PC-9 (cell line): ENCODE measurements at regions not wholly inside any gene's neighbourhood (a gene's known extent, or its start where the extent isn't known, plus 50 kb on each side); places are given as distances from the start of the nearest gene placed in this dataset.

Experiments
- BruUV-seq: library from RNA; stranded (reverse); fragments of 400-500 nt; replicated peaks from 2 replicates; lab custom pipeline; 2021; lab: Mats Ljungman, UMichigan
- CTCF ChIA-PET: fragments of 300-600 bp; sonication (Branson Sonifier 250); formaldehyde crosslinking; loops from one replicate; lab custom pipeline; 2022; ENCODE audit warnings: antibody characterized with exemption; lab: Charles Lee
- POLR2A ChIA-PET: fragments of 300-600 bp; sonication (Branson Sonifier 250); formaldehyde crosslinking; loops from one replicate; lab custom pipeline; 2022; ENCODE audit warnings: antibody characterized with exemption; ENCODE audit not compliant: unreplicated experiment; lab: Charles Lee
- DNase-seq, 2 experiments: peaks; one replicate each; pipeline versions ENCODE4 v3.0.0 to v3.0.0-alpha.2; 2015 to 2022; ENCODE audit warnings: mixed read lengths in 1 of 2
- H2AFZ ChIP-seq: fragments of 200-600 bp; sonication (generic); 2 replicates; pipeline ENCODE4 v1.8.1; 2017; ENCODE audit warnings: antibody characterized with exemption
- H3F3A ChIP-seq: fragments of 200-600 bp; sonication (generic); 2 replicates; pipeline ENCODE4 v1.8.1; 2017; ENCODE audit warnings: antibody characterized with exemption, mild to moderate bottlenecking, low read depth; ENCODE audit not compliant: insufficient read depth
- H3K27ac ChIP-seq: fragments of 200-600 bp; sonication (generic); 2 replicates; pipeline ENCODE4 v1.6.1; 2016; ENCODE audit warnings: mixed run types
- H3K27me3 ChIP-seq: fragments of 200-600 bp; sonication (generic); 2 replicates; pipeline ENCODE4 v1.6.1; 2016; ENCODE audit warnings: low read depth, mixed run types; ENCODE audit not compliant: insufficient read depth
- H3K36me3 ChIP-seq: fragments of 200-600 bp; sonication (generic); 2 replicates; pipeline ENCODE4 v1.6.1; 2016; ENCODE audit warnings: low read depth, mixed run types
- H3K4me1 ChIP-seq: fragments of 200-600 bp; sonication (generic); replicated peaks from 2 replicates; pipeline ENCODE4 v1.6.1; 2016; ENCODE audit warnings: mixed run types; ENCODE audit not compliant: insufficient read depth
- H3K4me2 ChIP-seq: fragments of 200-600 bp; sonication (generic); 2 replicates; pipeline ENCODE4 v1.6.1; 2017; ENCODE audit warnings: mixed run types
- H3K4me3 ChIP-seq: fragments of 200-600 bp; sonication (generic); 2 replicates; pipeline ENCODE4 v1.6.1; 2016; ENCODE audit warnings: mixed run types
- H3K79me2 ChIP-seq: fragments of 200-600 bp; sonication (generic); 2 replicates; pipeline ENCODE4 v1.6.1; 2017; ENCODE audit warnings: low read depth, mixed run types
- H3K9me2 ChIP-seq: fragments of 200-600 bp; sonication (generic); 2 replicates; pipeline ENCODE4 v1.8.1; 2017; ENCODE audit warnings: mild to moderate bottlenecking; ENCODE audit not compliant: insufficient read depth
- H3K9me3 ChIP-seq: fragments of 200-600 bp; sonication (generic); 2 replicates; pipeline ENCODE4 v1.8.1; 2016; ENCODE audit warnings: low read depth; ENCODE audit not compliant: insufficient read depth
- H4K20me1 ChIP-seq: fragments of 200-600 bp; sonication (generic); 2 replicates; pipeline ENCODE4 v1.8.1; 2017; ENCODE audit not compliant: insufficient read depth
- CTCF ChIP-seq: fragments of 200-600 bp; sonication (generic); conservative IDR thresholded peaks from 2 replicates; pipeline ENCODE4 v1.6.1; 2017; ENCODE audit warnings: mixed run types, antibody characterized with exemption, mild to moderate bottlenecking, moderate library complexity
- EZH2 ChIP-seq: fragments of 200-600 bp; sonication (generic); IDR thresholded peaks from 2 replicates; pipeline ENCODE4 v1.8.0; 2017; ENCODE audit warnings: antibody characterized with exemption, low read depth
- intact Hi-C: fragments of 100-400 bp; cut with micrococcal nuclease; formaldehyde crosslinking; loops from one replicate; pipeline ENCODE4 v1.10.0; 2022; ENCODE audit not compliant: unreplicated experiment

GRCh38 chr14:97361958-97362357, 564.8 kb downstream of the VRK1 start:
- intact Hi-C loops: no loop called here
- Histone ChIP-seq H3K9me2 (no peaks in the 10 kb centered on the region), H2AFZ (no peak overlapping the region), H3K36me3 (no peaks in the 10 kb centered on the region), H3K4me2 (no peak overlapping the region), H3K4me1 (no peaks in the 10 kb centered on the region), H3K79me2 (no peaks in the 10 kb centered on the region), H3K27me3 (0 out of 2 replicates have a peak, but pooled peaks cover 2% of the 10 kb centered on the region), H3K27ac (no peak overlapping the region), H3K4me3 (no peak overlapping the region), H3K9me3 (no peaks in the 10 kb centered on the region), H3F3A (no peaks in the 10 kb centered on the region), H4K20me1 (no peaks in the 10 kb centered on the region)
- POLR2A ChIA-PET: no interaction called here
- no TSS peak for BruUV-seq
- DNase-seq: no peak
- TF ChIP-seq CTCF (no peak), EZH2 (no peak)
- CTCF ChIA-PET: no interaction called here

DNA sequence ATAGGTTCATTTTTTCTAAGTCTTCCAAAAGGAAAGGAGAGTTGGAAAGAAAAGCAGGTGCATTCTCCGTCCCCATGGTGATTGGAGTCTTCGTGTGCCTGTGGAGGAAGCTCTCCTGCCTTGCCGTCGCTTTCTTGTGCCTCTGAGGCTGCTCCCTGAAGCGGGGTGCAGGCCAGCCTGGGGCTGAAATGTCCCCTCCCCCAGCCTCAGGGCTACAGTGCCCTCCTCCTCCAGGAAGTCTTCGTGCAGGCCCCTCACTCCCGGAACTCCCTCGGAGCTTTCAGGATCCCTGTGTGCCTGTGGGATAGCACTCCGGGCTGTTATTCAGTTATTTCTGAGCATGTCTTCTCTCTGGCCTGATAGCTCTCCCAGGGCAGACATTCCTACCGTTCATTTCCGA, 569.2 kb downstream of the VRK1 start:
- no peak for DNase-seq
- no peaks in the 10 kb centered on the region for H3K9me3 ChIP-seq

GRCh38 chr14:97367278-97367677, 570.1 kb downstream of the VRK1 start:
- no peaks in the 10 kb centered on the region for H3K9me3 ChIP-seq
- no peaks in the 10 kb centered on the region for H4K20me1 ChIP-seq
- no peak overlapping the region for H2AFZ ChIP-seq
- H3K27ac ChIP-seq: no peak overlapping the region
- no peak overlapping the region for H3K4me3 ChIP-seq
- no peaks in the 10 kb centered on the region for H3K9me2 ChIP-seq
- no peak for TF ChIP-seq EZH2
- no peak for TF ChIP-seq CTCF
- no TSS peak for BruUV-seq
- H3K27me3 ChIP-seq: 0 out of 2 replicates have a peak, but pooled peaks cover 7% of the 10 kb centered on the region
- intact Hi-C loops: no loop called here
- DNase-seq: no peak
- no peak overlapping the region for H3K4me2 ChIP-seq
- ChIA-PET CTCF (no interaction called here), POLR2A (no interaction called here)
- no peaks in the 10 kb centered on the region for H3K79me2 ChIP-seq
- no peaks in the 10 kb centered on the region for H3K36me3 ChIP-seq
- no peaks in the 10 kb centered on the region for H3K4me1 ChIP-seq
- no peaks in the 10 kb centered on the region for H3F3A ChIP-seq

More for the DNA sequence above, 569.2 kb downstream of the VRK1 start:
- Histone ChIP-seq H2AFZ (no peak overlapping the region), H4K20me1 (no peaks in the 10 kb centered on the region), H3K79me2 (no peaks in the 10 kb centered on the region), H3K4me1 (no peaks in the 10 kb centered on the region), H3K4me2 (no peak overlapping the region), H3K27ac (no peak overlapping the region), H3K27me3 (0 out of 2 replicates have a peak, but pooled peaks cover 7% of the 10 kb centered on the region), H3K4me3 (no peak overlapping the region), H3F3A (no peaks in the 10 kb centered on the region), H3K36me3 (no peaks in the 10 kb centered on the region), H3K9me2 (no peaks in the 10 kb centered on the region)
- BruUV-seq: no TSS peak
- intact Hi-C loops: no loop called here
- TF ChIP-seq CTCF: no peak
- TF ChIP-seq EZH2: no peak
- CTCF ChIA-PET: no interaction called here
- POLR2A ChIA-PET: no interaction called here
